ENCODE measurements at regions not wholly inside any gene's neighbourhood (a gene's known extent, or its start where the extent isn't known, plus 50 kb on each side); places are given as distances from the start of the nearest gene placed in this dataset.

DNA sequence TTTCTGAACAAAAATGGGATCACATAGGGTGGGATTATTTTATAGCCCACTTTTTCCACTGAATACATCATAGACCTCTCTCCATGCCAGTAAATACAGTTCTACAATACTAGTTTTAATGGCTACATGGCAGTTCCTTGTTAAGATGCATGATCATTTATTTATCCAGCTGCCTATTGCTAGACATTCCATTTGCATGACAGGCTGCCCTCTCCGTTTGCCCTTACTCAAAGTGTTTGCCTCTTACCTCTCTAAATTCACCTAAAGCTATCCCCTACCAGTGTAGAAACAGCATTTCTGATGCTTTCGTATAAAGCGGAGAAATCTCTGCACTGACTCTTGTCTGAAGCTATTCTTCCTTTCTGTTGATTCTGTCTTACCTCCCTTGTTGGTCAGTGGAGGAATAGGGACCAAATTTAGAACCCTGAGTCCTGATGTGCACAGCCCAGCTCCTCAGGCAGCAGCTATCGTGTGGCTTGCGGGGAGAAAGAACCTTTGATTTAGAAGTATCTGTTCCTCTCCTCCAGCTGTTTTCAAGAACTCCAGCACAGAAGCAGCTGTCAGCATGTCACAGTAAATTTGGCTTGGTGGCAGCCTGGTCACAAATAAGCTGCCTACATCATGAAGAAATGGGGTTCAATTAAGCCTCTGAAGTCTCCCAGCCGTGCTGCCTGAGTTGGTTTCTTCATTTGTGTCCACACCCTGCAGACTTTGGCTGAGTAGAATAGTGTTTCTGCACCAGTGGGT is 337.3 kb downstream of the PRDM2 start:
- no peak for DNase-seq (ENCODE audit: low spot score)
- no peak for ATAC-seq

GRCh38 chr1:14039582-14040430 is 339.8 kb downstream of the PRDM2 start:
- no peak for ATAC-seq
- no peak for DNase-seq (ENCODE audit: low spot score)

- ATAC-seq: no peak
Observed at GRCh38 chr1:14049965-14050364, 350.0 kb downstream of the PRDM2 start.

GRCh38 chr1:14055442-14056223 is 355.6 kb downstream of the PRDM2 start:
- DNase-seq (ENCODE audit: low spot score) (no peak), ATAC-seq (no peak)

More at GRCh38 chr1:14049965-14050364, 350.0 kb downstream of the PRDM2 start:
- DNase-seq (ENCODE audit: low spot score): no peak

DNA sequence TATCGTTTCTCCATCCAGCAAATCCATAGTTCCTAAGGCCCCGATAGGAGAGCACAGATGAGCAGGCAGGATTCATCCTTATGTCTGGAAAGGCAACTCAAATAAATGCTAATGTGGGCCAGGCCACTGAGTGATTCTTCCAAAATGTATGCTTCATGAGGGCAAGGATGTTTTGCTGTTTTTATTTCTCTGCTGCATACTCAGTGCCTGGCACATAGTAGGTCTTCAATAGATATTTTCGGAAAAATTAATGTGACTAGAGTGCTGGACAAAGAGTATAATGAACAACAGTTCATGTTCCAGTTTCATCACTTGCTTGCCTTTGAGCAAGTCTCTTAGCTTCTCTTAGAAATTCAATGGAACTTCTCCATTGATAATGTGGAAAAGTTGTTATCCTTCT is 357.7 kb downstream of the PRDM2 start:
- ATAC-seq (no peak), DNase-seq (ENCODE audit: low spot score) (no peak)

- ATAC-seq: no peak
- no peak for DNase-seq (ENCODE audit: low spot score)
Observed at GRCh38 chr1:14061204-14061603, 361.2 kb downstream of the PRDM2 start.

DNA sequence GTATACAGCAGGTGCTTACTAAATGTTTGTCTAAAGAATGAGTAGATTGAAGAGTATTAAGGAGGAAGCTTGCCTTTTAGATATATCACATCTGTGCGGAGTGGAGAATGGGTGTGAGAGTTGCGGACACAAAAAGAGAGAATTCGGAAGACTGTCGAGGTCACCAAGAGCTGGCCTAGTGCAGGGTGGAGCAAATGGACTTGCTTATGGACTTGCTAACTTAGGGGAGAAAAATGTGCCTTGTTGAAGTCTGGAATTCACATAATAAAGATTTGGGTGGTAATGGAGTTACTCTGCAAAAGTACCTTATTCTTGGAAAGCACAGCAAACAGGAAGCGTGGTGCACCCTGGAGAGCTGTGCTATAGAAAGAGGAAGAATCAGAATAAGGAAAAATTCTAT is 361.7 kb downstream of the PRDM2 start:
- DNase-seq (ENCODE audit: low spot score): no peak
- ATAC-seq: no peak

- DNase-seq (ENCODE audit: low spot score) (no peak), ATAC-seq (no peak)
Observed at GRCh38 chr1:14062669-14063068, 362.7 kb downstream of the PRDM2 start.

DNA sequence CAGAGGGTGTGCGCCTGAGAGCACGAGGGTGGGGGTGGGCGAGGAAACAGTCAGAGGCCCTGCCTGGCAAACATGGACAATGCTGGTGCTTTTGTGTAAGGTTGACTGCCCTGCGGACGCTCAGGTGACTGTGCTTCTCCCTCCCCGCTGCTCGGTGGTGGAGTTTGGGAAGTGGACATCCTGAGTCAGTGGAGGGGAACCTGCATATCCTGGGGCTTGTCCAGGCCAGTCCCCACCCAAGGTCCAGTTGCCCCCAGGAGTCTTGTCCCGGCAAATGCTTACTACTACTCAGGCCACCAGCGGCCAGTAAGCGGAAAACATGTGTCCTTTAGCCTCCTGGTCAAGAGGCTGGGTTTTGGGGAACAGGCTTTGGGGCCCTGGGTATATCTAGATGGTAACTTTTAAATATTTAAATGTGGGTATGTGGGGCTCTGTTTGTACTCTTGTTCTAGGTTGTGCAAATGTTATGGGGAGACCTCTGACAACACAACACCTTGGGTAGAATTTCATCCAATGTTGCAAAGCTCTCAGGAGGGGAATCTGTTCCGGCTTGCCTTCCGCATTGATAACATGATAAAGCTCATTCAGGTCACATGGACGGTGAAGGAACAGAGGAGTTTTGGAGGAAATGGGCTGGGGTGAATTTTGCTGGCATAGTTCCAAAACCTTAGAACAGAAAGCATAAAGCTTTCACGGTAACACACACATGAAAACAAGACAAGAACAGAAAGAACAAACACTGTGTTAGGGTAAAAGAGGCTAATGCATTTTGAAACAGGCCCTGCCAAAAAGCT is 364.9 kb downstream of the PRDM2 start:
- no peak for ATAC-seq
- DNase-seq (ENCODE audit: low spot score): no peak

DNA sequence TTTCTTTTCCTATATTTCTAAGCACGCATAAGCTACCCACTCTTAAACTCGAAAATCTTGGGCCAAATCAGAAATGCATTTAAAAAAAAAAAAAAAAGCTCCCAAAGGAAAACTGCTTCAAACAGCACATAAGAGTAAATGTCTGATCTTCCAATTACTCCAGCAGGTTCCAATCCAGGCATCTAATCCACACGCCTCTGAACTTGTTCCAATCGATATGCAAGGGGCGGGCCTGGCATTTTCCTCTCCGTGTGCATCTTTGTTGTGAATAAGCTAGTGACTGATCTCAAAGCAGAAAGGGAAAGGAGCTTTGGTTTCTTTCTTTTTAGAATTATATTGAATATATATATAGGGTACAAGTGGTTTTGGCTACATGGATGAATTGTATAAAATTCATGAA is 365.5 kb downstream of the PRDM2 start:
- DNase-seq (ENCODE audit: low spot score) (no peak), ATAC-seq (no peak)

DNA sequence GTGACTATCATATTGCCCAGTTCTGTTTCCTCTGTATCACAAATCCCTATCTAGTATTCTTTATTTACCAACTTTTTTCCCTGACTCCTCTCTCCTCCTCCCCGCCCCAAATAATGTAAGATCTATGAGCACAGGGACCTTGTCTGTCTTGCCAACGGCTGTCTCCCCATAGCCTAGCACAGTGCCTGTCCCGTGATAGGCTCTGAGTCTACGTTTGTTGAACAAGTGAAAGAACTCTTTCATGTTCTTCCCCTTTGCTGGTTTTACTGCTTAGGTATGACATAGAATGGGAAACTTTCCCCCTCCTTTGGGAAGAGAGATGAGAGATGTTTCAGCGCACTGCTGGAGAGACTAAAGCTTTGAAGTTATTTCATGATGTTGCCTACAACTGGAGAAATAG is 367.0 kb downstream of the PRDM2 start:
- ATAC-seq: no peak
- DNase-seq (ENCODE audit: low spot score): no peak

DNA sequence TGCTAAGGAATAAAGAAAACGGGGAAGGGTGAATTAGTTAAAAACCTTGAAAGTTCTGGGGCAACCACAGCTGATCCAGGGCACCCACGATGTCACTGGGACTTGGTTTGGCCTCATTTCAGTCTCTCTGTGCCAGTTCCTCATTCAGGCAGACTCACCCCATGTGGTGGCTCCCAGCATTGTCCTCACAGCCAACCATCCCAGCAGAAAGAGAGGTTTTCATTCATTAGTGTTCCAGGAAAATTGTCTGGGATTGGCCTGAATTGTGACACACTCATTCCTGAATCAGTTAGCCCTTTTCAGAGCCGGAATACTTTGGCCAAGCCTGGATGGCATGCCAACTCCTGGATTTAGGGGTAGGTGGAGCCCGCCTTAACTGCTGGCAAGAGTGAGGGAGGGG is 367.7 kb downstream of the PRDM2 start:
- ATAC-seq (no peak), DNase-seq (ENCODE audit: low spot score) (no peak)

DNA sequence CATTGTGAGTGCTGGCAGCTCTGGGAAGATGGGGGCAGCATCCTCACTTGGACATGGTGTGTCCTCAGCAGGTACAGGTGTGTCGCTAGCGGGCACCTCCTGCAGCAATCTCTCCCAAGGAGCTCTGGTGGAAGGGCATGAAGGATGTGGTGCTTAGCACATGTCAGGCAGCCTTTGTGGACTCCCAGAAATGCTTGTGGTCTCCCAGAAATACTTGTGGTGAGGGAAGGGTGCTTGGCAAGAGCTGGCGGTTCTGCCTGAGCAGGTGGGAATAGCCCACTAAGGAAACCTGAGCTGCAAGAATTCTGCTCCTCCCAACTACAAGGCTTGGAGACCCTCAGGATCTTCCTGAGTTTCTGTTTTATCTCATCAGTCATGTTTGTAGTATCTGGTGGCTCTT is 371.6 kb downstream of the PRDM2 start:
- no peak for ATAC-seq
- no peak for DNase-seq (ENCODE audit: low spot score)

GRCh38 chr1:14080653-14081052 is 380.7 kb downstream of the PRDM2 start:
- no peak for DNase-seq (ENCODE audit: low spot score)

GRCh38 chr1:14082331-14082730 is 382.3 kb downstream of the PRDM2 start:
- DNase-seq (ENCODE audit: low spot score) (no peak), ATAC-seq (no peak)

More at GRCh38 chr1:14080653-14081052, 380.7 kb downstream of the PRDM2 start:
- no peak for ATAC-seq

DNA sequence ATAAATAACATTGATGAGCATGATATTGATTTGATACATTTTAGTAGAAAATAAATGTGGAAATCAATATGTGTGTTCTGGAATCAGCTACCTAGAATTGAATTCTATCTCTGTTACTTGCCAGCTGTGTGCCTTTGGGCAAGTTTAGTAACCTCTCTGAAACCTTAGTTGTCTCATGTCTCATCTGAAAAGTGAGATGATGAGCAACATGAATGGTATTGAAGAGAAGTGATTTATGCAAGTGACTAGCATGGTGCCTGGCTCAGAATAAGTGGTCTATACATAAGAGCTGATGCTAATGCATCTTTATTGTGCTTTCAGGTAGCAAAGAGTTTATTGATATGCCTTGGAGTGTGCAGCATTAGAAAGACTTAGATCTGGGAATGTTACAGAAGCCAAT is 383.3 kb downstream of the PRDM2 start:
- DNase-seq (ENCODE audit: low spot score): no peak
- no peak for ATAC-seq

- DNase-seq (ENCODE audit: low spot score) (no peak), ATAC-seq (no peak)
Observed at GRCh38 chr1:14083706-14084105, 383.7 kb downstream of the PRDM2 start.

GRCh38 chr1:14090062-14090461 is 390.1 kb downstream of the PRDM2 start:
- DNase-seq (ENCODE audit: low spot score): no peak

DNA sequence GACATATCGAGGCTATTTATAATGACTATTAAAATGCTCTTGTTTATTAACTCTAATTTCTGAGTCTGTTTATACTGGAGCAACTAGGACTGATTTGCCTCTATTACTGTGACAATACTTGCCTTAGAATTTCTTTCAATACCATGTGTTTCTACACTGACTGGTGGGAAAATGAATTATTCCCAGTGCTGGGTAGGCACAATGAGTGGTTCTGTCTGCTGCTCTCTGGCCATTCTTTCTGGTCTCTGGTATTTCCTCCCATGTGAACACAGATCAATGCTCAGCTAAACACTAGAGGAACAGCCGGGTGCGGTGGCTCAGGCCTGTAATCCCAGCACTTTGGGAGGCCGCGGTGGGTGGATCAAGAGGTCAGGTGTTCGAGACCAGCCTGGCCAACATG is 390.5 kb downstream of the PRDM2 start:
- no peak for DNase-seq (ENCODE audit: low spot score)
- no peak for ATAC-seq

More at GRCh38 chr1:14090062-14090461, 390.1 kb downstream of the PRDM2 start:
- ATAC-seq: no peak

DNA sequence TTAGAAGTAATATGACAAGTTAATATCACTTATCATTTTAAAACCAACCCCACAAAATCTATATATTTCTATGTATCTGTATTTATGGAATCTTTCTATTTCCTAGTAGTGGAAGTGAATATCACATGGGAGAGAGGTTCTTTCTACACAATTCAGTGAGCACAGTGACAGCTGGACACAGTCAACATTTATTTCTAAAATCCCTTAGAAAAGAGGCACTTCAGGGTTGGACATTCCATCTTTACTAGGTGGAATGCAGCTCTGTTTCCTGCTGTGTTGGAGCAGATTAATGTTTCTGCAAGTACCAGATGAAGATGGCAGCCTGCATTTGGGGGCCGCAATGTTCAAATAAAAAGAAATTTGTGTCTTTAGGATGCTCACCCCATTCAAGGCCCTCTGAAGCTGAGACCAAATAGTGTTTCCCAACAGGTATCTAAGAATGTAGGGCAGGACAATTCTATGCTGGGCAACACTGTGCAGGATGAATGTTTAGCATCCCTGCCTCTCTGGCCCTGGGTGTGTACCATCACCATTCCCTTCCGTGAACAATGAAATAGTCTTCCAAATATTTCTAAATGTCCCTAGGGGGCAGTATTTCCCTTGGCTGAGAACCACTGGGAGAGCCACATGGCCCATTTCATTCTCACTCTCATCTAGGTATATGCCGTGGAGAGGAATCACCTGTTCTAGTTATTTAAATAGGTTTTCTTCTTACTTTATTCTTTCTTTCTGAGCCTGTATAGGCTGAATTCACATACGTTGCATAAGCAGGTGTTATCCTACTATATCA is 394.8 kb downstream of the PRDM2 start:
- ATAC-seq: peak; percentile 31
- no peak for DNase-seq (ENCODE audit: low spot score)
